ENCODE measurements at regions not wholly inside any gene's neighbourhood (a gene's known extent, or its start where the extent isn't known, plus 50 kb on each side); places are given as distances from the start of the nearest gene placed in this dataset.

DNA sequence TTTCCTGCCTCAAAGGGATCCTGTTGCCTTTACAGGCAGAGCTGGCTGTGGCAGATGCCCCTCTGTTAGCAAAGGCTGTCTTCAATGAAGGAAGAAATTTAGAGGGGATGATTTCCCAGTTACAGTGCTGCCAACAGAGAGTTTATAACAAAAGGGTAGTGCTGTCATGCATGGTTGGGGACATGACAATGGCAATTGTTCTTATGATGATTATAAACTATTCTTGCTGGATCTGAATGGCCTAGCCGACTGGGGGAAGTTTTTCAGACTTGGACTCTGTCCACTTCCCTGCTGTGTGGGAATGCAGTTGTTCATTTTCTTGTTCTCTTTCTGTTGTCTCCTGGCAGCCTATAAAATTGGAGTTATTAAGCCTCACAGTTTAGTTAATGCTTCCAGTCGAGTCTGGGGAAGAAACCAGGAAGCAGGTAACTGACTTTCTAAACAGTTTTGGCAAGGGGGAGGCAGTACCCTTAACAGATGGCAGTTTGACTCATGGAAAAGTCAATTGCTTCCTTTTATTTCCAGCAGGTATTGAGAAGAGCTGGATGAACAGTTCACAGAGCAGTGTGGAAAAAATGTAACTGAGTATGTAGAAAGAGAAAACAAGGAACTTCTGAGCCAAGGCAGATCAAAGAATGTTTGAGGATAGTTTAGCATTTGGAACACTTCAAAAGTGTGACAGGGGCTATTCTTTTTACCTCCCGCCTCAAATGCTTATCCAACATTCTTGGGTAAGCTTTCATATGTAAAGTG lies 582.6 kb downstream of the RAPGEF2 start:
- no peak for FAIRE-seq
- no peaks in the 10 kb centered on the region for H4K20me1 ChIP-seq (ENCODE audit: control insufficient read depth, extremely low read depth, insufficient read depth, low read length)

DNA sequence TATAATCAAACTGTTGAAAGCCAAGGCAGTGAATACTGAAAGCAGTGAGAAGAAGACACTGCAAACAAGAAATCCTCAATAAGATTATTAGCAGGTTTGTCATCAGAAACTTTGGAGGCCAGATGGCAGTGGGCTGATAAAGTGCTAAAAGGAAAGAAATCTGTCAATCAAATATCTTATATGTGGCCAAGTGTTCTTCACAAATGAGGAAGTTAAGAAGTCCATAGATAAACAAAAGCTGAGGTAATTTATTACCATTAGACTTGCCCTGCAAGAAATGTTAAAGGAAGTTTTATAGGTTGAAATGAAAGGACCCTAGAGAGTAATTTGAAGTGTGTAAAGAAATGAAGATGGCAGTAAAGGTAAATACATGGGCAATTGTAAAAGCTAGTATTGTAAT lies 586.6 kb downstream of the RAPGEF2 start:
- no peak overlapping the region for H3K4me2 ChIP-seq (ENCODE audit: control insufficient read depth, extremely low read depth, insufficient read depth, low read depth, low read length)
- no peak overlapping the region for H2AFZ ChIP-seq (ENCODE audit: control insufficient read depth, low read length)
- no peaks in the 10 kb centered on the region for H3K36me3 ChIP-seq (ENCODE audit: control insufficient read depth in 2 of 2, extremely low read depth in 1 of 2, insufficient read depth in 2 of 2, low read length in 2 of 2)
- H3K27me3 ChIP-seq (ENCODE audit: control insufficient read depth, extremely low read depth, insufficient read depth, low read length): no peaks in the 10 kb centered on the region
- H3K79me2 ChIP-seq (ENCODE audit: control insufficient read depth, insufficient read depth, low read length): no peaks in the 10 kb centered on the region
- no peaks in the 10 kb centered on the region for H3K4me1 ChIP-seq (ENCODE audit: control insufficient read depth, extremely low read depth, insufficient read depth, low read length)
- TF ChIP-seq EZH2 (IDR thresholded peaks at IDR 0.05; ENCODE audit: low read length): no peak
- no peak overlapping the region for H3K4me3 ChIP-seq (ENCODE audit: control insufficient read depth in 2 of 3, extremely low read depth in 1 of 3, insufficient read depth in 2 of 3, low read depth in 1 of 3, low read length in 3 of 3)
- dilution Hi-C loops (cut with MboI; ENCODE audit: extremely low pct_ligation_motif_present, low sequenced_read_pairs): no loop called here
- H4K20me1 ChIP-seq (ENCODE audit: control insufficient read depth, extremely low read depth, insufficient read depth, low read length): no peaks in the 10 kb centered on the region
- H3K9ac ChIP-seq (ENCODE audit: control insufficient read depth, extremely low read depth, insufficient read depth, low read length): no peak overlapping the region
- FAIRE-seq (no peak), DNase-seq (ENCODE audit: low read depth, low spot score) (no peak)
- H3K9me1 ChIP-seq (ENCODE audit: control insufficient read depth, extremely low read depth, insufficient read depth, low read length): no peaks in the 10 kb centered on the region
- H3K27ac ChIP-seq (ENCODE audit: control insufficient read depth, insufficient read depth, low read length): no peak overlapping the region
- no peaks in the 10 kb centered on the region for H3K9me3 ChIP-seq (ENCODE audit: control insufficient read depth, low read depth, low read length)

More for the DNA sequence above, 582.6 kb downstream of the RAPGEF2 start:
- dilution Hi-C loops (cut with MboI; ENCODE audit: extremely low pct_ligation_motif_present, low sequenced_read_pairs): no loop called here
- Histone ChIP-seq H3K27ac (ENCODE audit: control insufficient read depth, insufficient read depth, low read length) (no peak overlapping the region), H3K9ac (ENCODE audit: control insufficient read depth, extremely low read depth, insufficient read depth, low read length) (no peak overlapping the region), H3K9me1 (ENCODE audit: control insufficient read depth, extremely low read depth, insufficient read depth, low read length) (no peaks in the 10 kb centered on the region), H3K4me1 (ENCODE audit: control insufficient read depth, extremely low read depth, insufficient read depth, low read length) (no peaks in the 10 kb centered on the region), H3K36me3 (ENCODE audit: control insufficient read depth in 2 of 2, extremely low read depth in 1 of 2, insufficient read depth in 2 of 2, low read length in 2 of 2) (no peaks in the 10 kb centered on the region), H3K79me2 (ENCODE audit: control insufficient read depth, insufficient read depth, low read length) (no peaks in the 10 kb centered on the region), H3K4me2 (ENCODE audit: control insufficient read depth, extremely low read depth, insufficient read depth, low read depth, low read length) (no peak overlapping the region), H3K27me3 (ENCODE audit: control insufficient read depth, extremely low read depth, insufficient read depth, low read length) (no peaks in the 10 kb centered on the region), H3K4me3 (ENCODE audit: control insufficient read depth in 2 of 3, extremely low read depth in 1 of 3, insufficient read depth in 2 of 3, low read depth in 1 of 3, low read length in 3 of 3) (no peak overlapping the region), H2AFZ (ENCODE audit: control insufficient read depth, low read length) (no peak overlapping the region), H3K9me3 (ENCODE audit: control insufficient read depth, low read depth, low read length) (no peaks in the 10 kb centered on the region)
- DNase-seq (ENCODE audit: low read depth, low spot score): no peak
- TF ChIP-seq, protein P1, sequence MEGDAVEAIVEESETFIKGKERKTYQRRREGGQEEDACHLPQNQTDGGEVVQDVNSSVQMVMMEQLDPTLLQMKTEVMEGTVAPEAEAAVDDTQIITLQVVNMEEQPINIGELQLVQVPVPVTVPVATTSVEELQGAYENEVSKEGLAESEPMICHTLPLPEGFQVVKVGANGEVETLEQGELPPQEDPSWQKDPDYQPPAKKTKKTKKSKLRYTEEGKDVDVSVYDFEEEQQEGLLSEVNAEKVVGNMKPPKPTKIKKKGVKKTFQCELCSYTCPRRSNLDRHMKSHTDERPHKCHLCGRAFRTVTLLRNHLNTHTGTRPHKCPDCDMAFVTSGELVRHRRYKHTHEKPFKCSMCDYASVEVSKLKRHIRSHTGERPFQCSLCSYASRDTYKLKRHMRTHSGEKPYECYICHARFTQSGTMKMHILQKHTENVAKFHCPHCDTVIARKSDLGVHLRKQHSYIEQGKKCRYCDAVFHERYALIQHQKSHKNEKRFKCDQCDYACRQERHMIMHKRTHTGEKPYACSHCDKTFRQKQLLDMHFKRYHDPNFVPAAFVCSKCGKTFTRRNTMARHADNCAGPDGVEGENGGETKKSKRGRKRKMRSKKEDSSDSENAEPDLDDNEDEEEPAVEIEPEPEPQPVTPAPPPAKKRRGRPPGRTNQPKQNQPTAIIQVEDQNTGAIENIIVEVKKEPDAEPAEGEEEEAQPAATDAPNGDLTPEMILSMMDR (optimal IDR thresholded peaks at IDR 0.05 in 1 of 3, IDR thresholded peaks at IDR 0.05 in 1 of 3, conservative IDR thresholded peaks at IDR 0.05 in 1 of 3; ENCODE audit: extremely low read depth in 1 of 3, insufficient read depth in 2 of 3, low read length in 3 of 3): no peak
- TF ChIP-seq EZH2 (IDR thresholded peaks at IDR 0.05; ENCODE audit: low read length): no peak

All from keratinocyte (primary cell).